ENCODE measurements at regions not wholly inside any gene's neighbourhood (a gene's known extent, or its start where the extent isn't known, plus 50 kb on each side); places are given as distances from the start of the nearest gene placed in this dataset.

GRCh38 chr2:56729212-56729611 lies 545.4 kb downstream of the CCDC85A start:
- TF ChIP-seq, protein P1, sequence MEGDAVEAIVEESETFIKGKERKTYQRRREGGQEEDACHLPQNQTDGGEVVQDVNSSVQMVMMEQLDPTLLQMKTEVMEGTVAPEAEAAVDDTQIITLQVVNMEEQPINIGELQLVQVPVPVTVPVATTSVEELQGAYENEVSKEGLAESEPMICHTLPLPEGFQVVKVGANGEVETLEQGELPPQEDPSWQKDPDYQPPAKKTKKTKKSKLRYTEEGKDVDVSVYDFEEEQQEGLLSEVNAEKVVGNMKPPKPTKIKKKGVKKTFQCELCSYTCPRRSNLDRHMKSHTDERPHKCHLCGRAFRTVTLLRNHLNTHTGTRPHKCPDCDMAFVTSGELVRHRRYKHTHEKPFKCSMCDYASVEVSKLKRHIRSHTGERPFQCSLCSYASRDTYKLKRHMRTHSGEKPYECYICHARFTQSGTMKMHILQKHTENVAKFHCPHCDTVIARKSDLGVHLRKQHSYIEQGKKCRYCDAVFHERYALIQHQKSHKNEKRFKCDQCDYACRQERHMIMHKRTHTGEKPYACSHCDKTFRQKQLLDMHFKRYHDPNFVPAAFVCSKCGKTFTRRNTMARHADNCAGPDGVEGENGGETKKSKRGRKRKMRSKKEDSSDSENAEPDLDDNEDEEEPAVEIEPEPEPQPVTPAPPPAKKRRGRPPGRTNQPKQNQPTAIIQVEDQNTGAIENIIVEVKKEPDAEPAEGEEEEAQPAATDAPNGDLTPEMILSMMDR (IDR thresholded peaks at IDR 0.05; ENCODE audit: low read depth, low read length) = no peak
- TF ChIP-seq POLR2A (IDR thresholded peaks at IDR 0.05; ENCODE audit: extremely low read depth, insufficient read length) = no peak

All from NB4 (cell line).